OCI-LY3 (cell line): ENCODE measurements at regions not wholly inside any gene's neighbourhood (a gene's known extent, or its start where the extent isn't known, plus 50 kb on each side); places are given as distances from the start of the nearest gene placed in this dataset.

Experiments used
- EZH2phosphoT487 ChIP-seq: fragments of 200-600 bp; shearing (Covaris generic); IDR thresholded peaks from 2 replicates; pipeline ENCODE4 v1.6.1; 2018; ENCODE audit warnings: antibody characterized with exemption, mixed run types, low read depth
- TF ChIP-seq, protein P1 (sequence below): fragments of 200-600, 300-600 bp; sonication (generic); IDR thresholded peaks from 2 replicates; pipeline ENCODE4 v1.5.1; 2014; ENCODE audit warnings: antibody characterized with exemption, low read length, low read depth

DNA sequence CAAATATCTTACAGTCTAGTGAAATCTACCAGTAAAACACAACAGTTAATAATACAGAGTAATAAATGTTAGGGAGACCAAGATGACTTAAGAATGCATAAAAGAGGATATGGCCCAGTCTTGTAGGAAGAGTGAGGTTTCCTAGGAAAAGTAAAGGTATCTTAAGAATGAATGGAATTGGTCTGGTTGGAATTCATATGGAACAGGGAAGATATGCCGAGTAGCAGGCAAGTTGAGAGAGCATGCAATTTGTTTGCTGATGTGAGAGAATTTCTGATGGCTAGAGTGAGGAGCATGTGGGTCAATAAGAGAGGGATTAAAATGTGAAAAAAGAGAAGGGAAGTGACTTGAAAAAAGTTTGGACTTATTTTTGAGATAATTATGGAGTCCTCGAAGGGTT lies 512.9 kb upstream of the ZEB2 start:
- TF ChIP-seq, protein P1, sequence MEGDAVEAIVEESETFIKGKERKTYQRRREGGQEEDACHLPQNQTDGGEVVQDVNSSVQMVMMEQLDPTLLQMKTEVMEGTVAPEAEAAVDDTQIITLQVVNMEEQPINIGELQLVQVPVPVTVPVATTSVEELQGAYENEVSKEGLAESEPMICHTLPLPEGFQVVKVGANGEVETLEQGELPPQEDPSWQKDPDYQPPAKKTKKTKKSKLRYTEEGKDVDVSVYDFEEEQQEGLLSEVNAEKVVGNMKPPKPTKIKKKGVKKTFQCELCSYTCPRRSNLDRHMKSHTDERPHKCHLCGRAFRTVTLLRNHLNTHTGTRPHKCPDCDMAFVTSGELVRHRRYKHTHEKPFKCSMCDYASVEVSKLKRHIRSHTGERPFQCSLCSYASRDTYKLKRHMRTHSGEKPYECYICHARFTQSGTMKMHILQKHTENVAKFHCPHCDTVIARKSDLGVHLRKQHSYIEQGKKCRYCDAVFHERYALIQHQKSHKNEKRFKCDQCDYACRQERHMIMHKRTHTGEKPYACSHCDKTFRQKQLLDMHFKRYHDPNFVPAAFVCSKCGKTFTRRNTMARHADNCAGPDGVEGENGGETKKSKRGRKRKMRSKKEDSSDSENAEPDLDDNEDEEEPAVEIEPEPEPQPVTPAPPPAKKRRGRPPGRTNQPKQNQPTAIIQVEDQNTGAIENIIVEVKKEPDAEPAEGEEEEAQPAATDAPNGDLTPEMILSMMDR = no peak
- TF ChIP-seq EZH2phosphoT487 = no peak
